ENCODE measurements at regions not wholly inside any gene's neighbourhood (a gene's known extent, or its start where the extent isn't known, plus 50 kb on each side); places are given as distances from the start of the nearest gene placed in this dataset.
"Not testable (repeated sequence)": the region's sequence is repeated elsewhere in the genome, so short reads cannot be mapped to it uniquely, and the experiment has no call there.

DNA sequence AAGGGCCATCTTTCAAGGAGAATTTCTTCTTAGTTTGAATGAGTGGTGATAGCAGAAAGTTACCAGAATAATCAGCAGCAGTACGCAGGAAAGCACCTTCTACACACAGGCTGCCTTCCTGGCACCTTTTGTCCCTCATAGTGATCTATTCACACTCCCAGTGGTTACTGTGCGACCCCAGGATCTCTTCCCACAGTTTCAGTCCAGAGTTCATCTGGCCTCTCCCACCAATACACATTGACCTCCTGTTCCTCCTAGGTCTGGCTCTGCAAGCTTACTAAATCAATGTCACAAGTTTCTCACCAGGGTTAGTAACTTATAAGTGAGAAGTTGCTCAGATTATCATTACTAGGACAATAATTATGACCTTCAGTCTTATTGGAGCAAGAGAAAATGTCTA is 99.1 kb upstream of the PIK3R1 start:
- no peak for DNase-seq (ENCODE audit: low read depth in 4 of 4, low spot score in 3 of 4)

DNA sequence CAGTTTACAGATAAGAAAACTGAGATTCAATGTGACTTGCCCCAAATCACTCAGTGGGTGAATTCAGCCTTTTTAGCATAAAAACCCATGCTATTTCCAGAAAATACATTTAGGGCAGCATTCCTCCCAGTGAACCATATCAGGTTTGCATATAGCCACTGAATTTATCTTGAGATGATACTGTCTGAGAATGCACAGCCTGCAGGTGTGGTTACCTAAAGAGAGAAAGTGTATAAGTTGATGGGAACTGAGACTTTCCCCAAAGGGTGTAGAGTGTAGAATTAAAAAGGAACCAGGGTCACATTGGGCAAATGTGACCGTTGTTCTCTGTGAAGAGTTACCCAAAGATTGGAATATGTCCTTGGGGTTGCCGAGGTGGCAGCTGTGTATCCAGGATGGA is 100.0 kb upstream of the PIK3R1 start:
- no peak for DNase-seq (ENCODE audit: low read depth in 4 of 4, low spot score in 3 of 4)

GRCh38 chr5:68114378-68115040 is 101.0 kb upstream of the PIK3R1 start:
- DNase-seq (ENCODE audit: low read depth in 4 of 4, low spot score in 3 of 4): no peak

GRCh38 chr5:68112658-68113057 is 102.9 kb upstream of the PIK3R1 start:
- no peak for DNase-seq (ENCODE audit: low read depth in 4 of 4, low spot score in 3 of 4)

GRCh38 chr5:68110894-68111293 is 104.7 kb upstream of the PIK3R1 start:
- no peak for DNase-seq (ENCODE audit: low read depth in 4 of 4, low spot score in 3 of 4)

GRCh38 chr5:68110264-68110663 is 105.3 kb upstream of the PIK3R1 start:
- DNase-seq (ENCODE audit: low read depth in 4 of 4, low spot score in 3 of 4): no peak

GRCh38 chr5:68104217-68104616 is 111.3 kb upstream of the PIK3R1 start:
- DNase-seq (ENCODE audit: low read depth in 4 of 4, low spot score in 3 of 4): not testable (repeated sequence)

DNA sequence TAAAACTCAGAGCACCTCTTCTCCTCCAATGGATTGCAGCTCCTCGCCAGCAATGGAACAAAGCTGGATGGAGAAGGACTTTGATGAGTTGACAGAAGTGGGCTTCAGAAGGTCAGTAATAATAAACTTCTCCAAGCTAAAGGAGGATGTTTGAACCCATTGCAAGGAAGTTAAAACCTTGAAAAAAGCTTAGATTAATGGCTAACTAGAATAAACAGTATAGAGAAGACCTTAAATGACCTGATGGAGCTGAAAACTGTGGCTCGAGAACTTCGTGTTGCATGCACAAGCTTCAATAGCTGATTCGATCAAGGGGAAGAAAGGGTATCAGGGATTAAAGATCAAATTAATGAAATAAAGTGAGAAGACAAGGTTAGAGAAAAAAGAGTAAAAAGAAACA is 112.3 kb upstream of the PIK3R1 start:
- DNase-seq (ENCODE audit: low read depth in 4 of 4, low spot score in 3 of 4): not testable (repeated sequence)

DNA sequence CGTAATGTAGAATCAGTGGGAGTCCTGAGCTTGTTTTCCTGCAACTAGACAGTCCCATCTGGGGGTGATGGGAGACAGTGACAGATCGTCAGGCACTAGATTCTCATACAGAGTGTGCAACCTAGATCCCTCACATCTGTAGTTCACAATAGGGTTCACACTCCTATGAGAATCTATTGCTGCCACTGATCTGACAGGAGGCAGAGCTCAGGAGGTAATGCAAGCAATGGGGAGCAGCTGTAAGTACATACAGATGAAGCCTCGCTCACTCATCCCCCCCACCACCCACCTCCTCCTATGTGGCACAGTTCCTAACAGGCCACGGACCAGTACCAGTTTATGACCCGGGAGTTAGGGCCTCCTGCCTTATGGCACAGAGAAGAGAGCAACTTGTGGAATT is 116.2 kb upstream of the PIK3R1 start:
- DNase-seq (ENCODE audit: low read depth in 4 of 4, low spot score in 3 of 4): no peak

DNA sequence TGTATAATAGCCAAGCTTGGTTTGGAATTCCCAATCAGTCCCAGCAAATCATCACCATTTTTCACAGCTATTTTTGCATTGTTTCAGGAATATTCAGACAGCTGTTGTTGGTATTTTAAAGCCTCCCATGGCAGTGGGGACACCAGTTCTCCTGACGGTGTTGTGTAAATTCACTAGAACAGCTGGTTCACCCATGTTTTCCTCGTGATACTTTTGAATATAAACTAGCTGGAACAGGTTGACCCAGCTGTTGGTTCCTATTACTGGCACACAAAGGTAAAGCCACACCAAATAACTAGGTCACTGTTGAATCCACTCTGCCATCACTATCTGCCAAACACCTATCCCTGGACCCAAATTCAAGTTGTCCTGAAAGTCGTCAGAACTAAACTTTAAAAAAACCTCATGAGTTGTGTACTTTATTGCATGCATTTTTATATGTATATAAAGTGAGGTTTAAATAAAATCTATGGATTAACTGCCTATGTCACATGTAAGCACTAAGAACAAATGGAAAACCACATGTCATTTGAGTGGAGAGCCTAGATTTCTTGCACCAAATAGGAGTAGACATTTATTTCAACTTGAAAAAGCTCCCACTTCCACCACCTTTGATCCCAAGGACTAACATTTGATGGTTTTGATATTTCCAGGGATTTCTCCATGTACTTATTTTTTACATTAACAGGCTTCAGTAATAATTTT is 121.9 kb upstream of the PIK3R1 start:
- DNase-seq (ENCODE audit: low read depth in 4 of 4, low spot score in 3 of 4): no peak

GRCh38 chr5:68088302-68088701 is 127.3 kb upstream of the PIK3R1 start:
- DNase-seq (ENCODE audit: low read depth in 4 of 4, low spot score in 3 of 4): no peak

DNA sequence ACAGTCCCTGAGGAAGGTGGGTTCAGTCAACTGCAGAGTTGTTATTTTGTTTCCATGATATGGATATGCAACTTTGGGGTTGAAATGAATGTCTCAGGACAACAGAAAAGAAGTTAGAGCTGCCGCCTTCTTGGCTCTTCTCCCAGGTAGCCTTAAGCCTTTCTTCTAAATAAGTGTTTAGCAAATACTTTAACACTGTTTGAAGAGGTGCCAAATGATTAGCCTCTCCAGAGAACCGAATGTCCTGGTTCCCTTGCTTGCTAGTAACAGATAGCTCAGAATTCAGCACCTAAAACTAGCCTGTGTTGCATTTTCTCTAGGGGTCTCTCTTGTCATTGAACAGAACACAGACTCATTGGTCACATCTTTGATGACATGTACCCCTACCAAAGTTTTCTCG is 127.7 kb upstream of the PIK3R1 start:
- no peak for DNase-seq (ENCODE audit: low read depth in 4 of 4, low spot score in 3 of 4)

DNA sequence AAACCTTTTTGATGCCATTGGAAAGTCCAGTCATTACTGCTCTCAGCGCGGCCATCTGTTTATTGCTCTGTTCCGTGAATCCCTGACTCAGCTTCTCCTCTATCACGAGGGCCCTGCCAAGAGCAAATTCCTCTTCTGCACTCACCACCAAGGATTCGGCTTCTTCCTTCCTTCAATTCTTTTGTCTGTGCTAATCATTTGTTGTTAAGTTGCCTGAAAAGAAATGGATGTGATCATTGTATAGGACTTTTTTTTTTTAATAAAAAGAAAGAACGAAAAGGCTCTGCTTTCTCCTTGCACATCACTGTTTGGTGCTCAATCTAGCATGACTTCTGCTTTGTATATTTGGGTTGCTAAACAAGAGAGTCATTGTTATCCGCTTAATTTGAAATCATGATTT is 128.7 kb upstream of the PIK3R1 start:
- no peak for DNase-seq (ENCODE audit: low read depth in 4 of 4, low spot score in 3 of 4)

- DNase-seq (ENCODE audit: low read depth in 4 of 4, low spot score in 3 of 4): no peak
Observed at GRCh38 chr5:68086439-68086838, 129.1 kb upstream of the PIK3R1 start.

GRCh38 chr5:68084396-68084795 is 131.2 kb upstream of the PIK3R1 start:
- no peak for DNase-seq (ENCODE audit: low read depth in 4 of 4, low spot score in 3 of 4)

DNA sequence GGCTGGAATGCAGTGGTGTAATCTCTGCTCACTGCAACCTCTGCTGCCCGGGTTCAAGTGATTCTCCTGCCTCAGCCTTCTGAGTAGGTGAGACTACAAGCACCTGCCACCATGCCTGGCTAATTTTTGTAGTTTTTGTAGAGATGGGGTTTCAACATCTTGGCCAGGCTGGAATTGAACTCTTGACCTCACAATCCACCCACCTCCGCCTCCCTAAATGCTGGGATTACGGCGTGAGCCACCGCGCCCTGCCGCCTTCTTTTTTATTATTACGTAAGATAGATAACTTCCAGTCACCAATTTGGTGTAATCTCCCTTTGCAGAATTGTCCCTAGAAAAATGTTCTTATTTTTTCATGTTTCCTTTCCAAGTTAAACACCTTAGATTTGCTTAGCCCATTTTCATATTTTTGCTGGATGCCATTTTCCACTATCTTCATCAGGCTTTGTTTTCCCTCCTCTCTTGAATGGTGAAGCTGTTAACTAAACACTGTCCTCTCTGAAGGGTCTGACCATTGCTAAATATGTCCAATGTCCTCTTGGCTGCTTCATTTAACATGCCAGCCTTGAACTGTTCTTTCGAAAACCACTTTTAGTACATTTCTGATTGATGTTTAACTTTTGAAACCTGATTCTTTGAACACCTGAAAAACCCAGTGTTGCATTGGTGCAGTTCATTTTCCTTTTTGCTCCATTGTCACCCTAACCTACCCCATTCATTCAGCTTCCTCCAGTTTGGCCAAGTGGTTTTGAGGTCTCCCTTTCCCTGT is 135.1 kb upstream of the PIK3R1 start:
- DNase-seq (ENCODE audit: low read depth in 4 of 4, low spot score in 3 of 4): no peak

GRCh38 chr5:68077349-68077894 is 138.1 kb upstream of the PIK3R1 start:
- DNase-seq (ENCODE audit: low read depth in 4 of 4, low spot score in 3 of 4): no peak

DNA sequence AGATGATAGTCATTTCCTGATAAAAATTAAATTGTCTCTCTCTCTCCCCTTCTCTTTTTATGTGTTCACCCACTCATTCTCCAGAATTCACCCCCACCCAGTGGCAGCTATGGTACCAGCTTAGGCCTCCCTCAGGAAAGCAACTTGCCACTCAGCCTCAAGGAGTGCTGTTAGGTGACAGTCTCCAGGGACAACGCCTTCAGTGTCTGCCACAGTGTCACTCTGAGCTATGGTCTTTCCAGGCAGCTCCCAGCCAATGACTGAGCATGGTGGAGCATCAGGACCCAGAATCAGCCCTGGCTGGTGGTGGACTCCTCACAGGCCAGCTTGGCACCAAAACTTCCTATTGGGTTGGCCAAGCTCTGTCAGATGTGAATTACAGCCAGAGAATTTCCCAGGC is 140.9 kb upstream of the PIK3R1 start:
- no peak for DNase-seq (ENCODE audit: low read depth in 4 of 4, low spot score in 3 of 4)

GRCh38 chr5:68074048-68074632 is 141.4 kb upstream of the PIK3R1 start:
- DNase-seq (ENCODE audit: low read depth in 4 of 4, low spot score in 3 of 4): no peak

DNA sequence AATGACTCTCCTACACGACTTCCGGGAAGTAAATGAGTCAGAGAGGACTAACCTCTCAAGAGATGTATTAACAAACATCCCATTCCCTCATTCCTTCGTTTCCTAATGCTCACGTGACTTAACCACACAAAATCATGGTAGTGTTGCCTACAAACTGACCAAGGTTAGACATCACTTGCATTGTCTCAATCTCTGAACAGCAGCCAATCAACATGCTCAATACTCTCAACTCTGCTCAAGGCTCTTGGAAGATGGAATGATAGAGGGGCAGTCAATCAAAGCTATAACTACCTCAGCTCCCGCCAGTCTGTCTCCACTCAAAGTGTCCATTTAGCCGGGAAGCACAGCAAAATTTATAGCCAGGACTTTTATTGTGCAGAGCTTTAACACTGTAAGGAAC is 143.8 kb upstream of the PIK3R1 start:
- DNase-seq (ENCODE audit: low read depth in 4 of 4, low spot score in 3 of 4): no peak

DNA sequence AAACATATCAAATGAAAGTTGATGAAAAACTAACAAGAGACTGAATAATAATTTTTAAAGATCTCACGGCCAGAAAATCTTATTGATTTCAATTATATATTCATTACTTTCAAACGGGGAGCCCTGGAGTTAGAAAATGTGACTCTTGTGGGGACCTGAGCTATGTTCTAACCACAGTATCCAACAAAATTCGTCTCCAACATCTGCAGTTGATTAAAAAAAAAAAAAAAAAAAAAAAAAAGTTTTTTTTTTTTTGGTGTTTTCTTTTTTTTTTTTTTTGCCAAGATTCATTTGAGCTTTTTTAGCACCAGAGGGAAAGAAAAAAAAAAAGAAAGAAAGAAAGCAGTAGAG is 144.3 kb upstream of the PIK3R1 start:
- no peak for DNase-seq (ENCODE audit: low read depth in 4 of 4, low spot score in 3 of 4)

Data from right renal pelvis (tissue), 4 donors.